ENCODE measurements at regions not wholly inside any gene's neighbourhood (a gene's known extent, or its start where the extent isn't known, plus 50 kb on each side); places are given as distances from the start of the nearest gene placed in this dataset.
A peak's percentile ranks its signal among the peaks of the same experiment; 100 is the strongest.

- Histone ChIP-seq H3K27ac (no peak overlapping the region), H3K36me3 (replicated peaks) (no peaks in the 10 kb centered on the region), H3K27me3 (replicated peaks) (no peaks in the 10 kb centered on the region), H3K4me3 (ENCODE audit: low read depth, low read length) (no peak overlapping the region)
- in situ Hi-C loops (cut with HindIII; ENCODE audit: low pct_ligation_motif_present, low sequenced_read_pairs) = no loop called here
- peak; percentile 72 for DNase-seq
- peak; percentile 84 for TF ChIP-seq CTCF (IDR thresholded peaks at IDR 0.05; ENCODE audit: low read depth, low read length, missing control alignments)
Measured at GRCh38 chr16:73196670-73197069, 148.7 kb upstream of the ZFHX3 start.

GRCh38 chr16:73193464-73193863 lies 145.5 kb upstream of the ZFHX3 start:
- in situ Hi-C loops (cut with HindIII; ENCODE audit: low pct_ligation_motif_present, low sequenced_read_pairs) = no loop called here

GRCh38 chr16:73192232-73192894 lies 144.4 kb upstream of the ZFHX3 start:
- Histone ChIP-seq H3K27ac (no peak overlapping the region), H3K36me3 (replicated peaks) (no peaks in the 10 kb centered on the region), H3K4me3 (ENCODE audit: low read depth, low read length) (no peak overlapping the region), H3K27me3 (replicated peaks) (no peaks in the 10 kb centered on the region)
- in situ Hi-C loops (cut with HindIII; ENCODE audit: low pct_ligation_motif_present, low sequenced_read_pairs) = no loop called here
- DNase-seq = no peak
- TF ChIP-seq CTCF (IDR thresholded peaks at IDR 0.05; ENCODE audit: low read depth, low read length, missing control alignments) = no peak

More at GRCh38 chr16:73193464-73193863, 145.5 kb upstream of the ZFHX3 start:
- no peak overlapping the region for H3K27ac ChIP-seq
- no peak for TF ChIP-seq CTCF (IDR thresholded peaks at IDR 0.05; ENCODE audit: low read depth, low read length, missing control alignments)
- H3K36me3 ChIP-seq (replicated peaks) = no peaks in the 10 kb centered on the region
- no peak overlapping the region for H3K4me3 ChIP-seq (ENCODE audit: low read depth, low read length)
- no peak for DNase-seq
- H3K27me3 ChIP-seq (replicated peaks) = no peaks in the 10 kb centered on the region

GRCh38 chr16:73191660-73192046 lies 143.7 kb upstream of the ZFHX3 start:
- DNase-seq = no peak
- no peak for TF ChIP-seq CTCF (IDR thresholded peaks at IDR 0.05; ENCODE audit: low read depth, low read length, missing control alignments)
- Histone ChIP-seq H3K27me3 (replicated peaks) (no peaks in the 10 kb centered on the region), H3K36me3 (replicated peaks) (no peaks in the 10 kb centered on the region), H3K27ac (no peak overlapping the region), H3K4me3 (ENCODE audit: low read depth, low read length) (no peak overlapping the region)
- in situ Hi-C loops (cut with HindIII; ENCODE audit: low pct_ligation_motif_present, low sequenced_read_pairs) = no loop called here

GRCh38 chr16:73190688-73191659 lies 143.0 kb upstream of the ZFHX3 start:
- no peak overlapping the region for H3K27ac ChIP-seq
- no peaks in the 10 kb centered on the region for H3K36me3 ChIP-seq (replicated peaks)
- in situ Hi-C loops (cut with HindIII; ENCODE audit: low pct_ligation_motif_present, low sequenced_read_pairs) = no loop called here
- no peak for TF ChIP-seq CTCF (IDR thresholded peaks at IDR 0.05; ENCODE audit: low read depth, low read length, missing control alignments)
- no peak overlapping the region for H3K4me3 ChIP-seq (ENCODE audit: low read depth, low read length)
- H3K27me3 ChIP-seq (replicated peaks) = no peaks in the 10 kb centered on the region
- DNase-seq = no peak
